HCT116 (cell line): ENCODE measurements at regions not wholly inside any gene's neighbourhood (a gene's known extent, or its start where the extent isn't known, plus 50 kb on each side); places are given as distances from the start of the nearest gene placed in this dataset.

Experiments used
- ATAC-seq: fragments of 200-7000 bp; cut with Tn5 transposase; 2 replicates; pipeline ENCODE4 v1.9.1; 2020; ENCODE audit warnings: mild to moderate bottlenecking, moderate library complexity
- BruUV-seq: library from RNA; stranded (reverse); fragments of 400-500 nt; replicated peaks from 2 replicates; lab custom pipeline; 2021; lab: Mats Ljungman, UMichigan
- CTCF ChIA-PET: fragments of 300-600 bp; sonication (Branson Sonifier 250); formaldehyde crosslinking; loops from one replicate; lab custom pipeline; 2021; ENCODE audit warnings: antibody characterized with exemption; lab: Charles Lee
- POLR2A ChIA-PET: fragments of 300-600, 350-600 bp; sonication (Branson Sonifier 250); formaldehyde crosslinking; loops from one replicate; lab custom pipeline; 2021; ENCODE audit warnings: antibody characterized with exemption; lab: Charles Lee
- RAD21 ChIA-PET, 2 experiments: fragments of 300-600 bp; sonication (Branson Sonifier 250); formaldehyde crosslinking; loops; one replicate each; lab custom pipeline; 2023; ENCODE audit warnings: low total read pairs in 2 of 2; ENCODE audit not compliant: uncharacterized antibody in 2 of 2, unreplicated experiment in 2 of 2, low non-redundant PET in 1 of 2; lab: Charles Lee
- DNase-seq: peaks from one replicate; pipeline ENCODE4 v3.0.0-alpha.2; 2010; ENCODE audit warnings: low read depth, low spot score
- H2AFZ ChIP-seq: fragments of 200-600 bp; shearing (Covaris generic), sonication (generic); 2 replicates; pipeline ENCODE4 v1.6.1; 2017; ENCODE audit warnings: low read depth, mixed run types, mixed read lengths, antibody characterized with exemption, low read length; ENCODE audit not compliant: poor library complexity, severe bottlenecking
- H3K27ac ChIP-seq: 2 replicates; pipeline ENCODE4 v1.5.1; 2012; ENCODE audit warnings: low read depth, low read length
- H3K27me3 ChIP-seq: fragments of 200-600 bp; sonication (generic); 2 replicates; pipeline ENCODE4 v1.6.1; 2016; ENCODE audit warnings: mixed run types, low read length, mixed read lengths; ENCODE audit not compliant: insufficient read depth
- H3K36me3 ChIP-seq, 2 experiments: fragments of 200-500 bp in 1 of 2; fragments of 200-600 bp in 1 of 2; sonication (Bioruptor generic) in 1 of 2; sonication (generic) in 1 of 2; 2 replicates each; pipeline versions ENCODE4 v1.5.1 to v1.6.1; 2014 to 2016; ENCODE audit warnings: low read length in 2 of 2, inconsistent platforms in 1 of 2, mixed read lengths in 1 of 2, mixed run types in 1 of 2; ENCODE audit not compliant: insufficient read depth in 2 of 2, control insufficient read depth in 1 of 2
- H3K4me1 ChIP-seq, 2 experiments: fragments of 200-600 bp in 1 of 2; sonication (generic) in 1 of 2; 2 replicates each; pipeline versions ENCODE4 v1.5.1 to v1.6.1; 2012 to 2017; ENCODE audit warnings: low read length in 2 of 2, inconsistent platforms in 1 of 2, mild to moderate bottlenecking in 1 of 2, mixed read lengths in 1 of 2, mixed run types in 1 of 2, moderate library complexity in 1 of 2; ENCODE audit not compliant: insufficient read depth in 2 of 2, control insufficient read depth in 1 of 2
- H3K4me2 ChIP-seq: fragments of 200-600 bp; sonication (generic); 2 replicates; pipeline ENCODE4 v1.6.1; 2017; ENCODE audit warnings: mixed run types, low read length, mixed read lengths
- H3K4me3 ChIP-seq, 2 experiments: fragments of 200-600 bp in 1 of 2; sonication (generic) in 1 of 2; replicated peaks in 1 of 2; 2 replicates each; pipeline ENCODE4 v1.5.1; 2011 to 2016; ENCODE audit warnings: low read length in 2 of 2, control low read depth in 1 of 2, low read depth in 1 of 2, mild to moderate bottlenecking in 1 of 2, mixed read lengths in 1 of 2, mixed run types in 1 of 2
- H3K79me2 ChIP-seq: fragments of 200-600 bp; sonication (generic); 2 replicates; pipeline ENCODE4 v1.6.1; 2017; ENCODE audit warnings: mild to moderate bottlenecking, mixed run types, low read length, moderate library complexity, mixed read lengths; ENCODE audit not compliant: insufficient read depth
- H3K9ac ChIP-seq: fragments of 200-600 bp; sonication (generic); 2 replicates; pipeline ENCODE4 v1.6.1; 2016; ENCODE audit warnings: low read length, mixed read lengths
- H3K9me2 ChIP-seq: fragments of 200-600 bp; sonication (generic), shearing (Covaris generic); 2 replicates; pipeline ENCODE4 v1.6.1; 2017; ENCODE audit warnings: mixed run types, mild to moderate bottlenecking, moderate library complexity; ENCODE audit not compliant: insufficient read depth
- H3K9me3 ChIP-seq, 2 experiments: fragments of 200-500 bp in 1 of 2; fragments of 200-600 bp in 1 of 2; sonication (Bioruptor generic) in 1 of 2; sonication (generic) in 1 of 2; 2 replicates each; pipeline ENCODE4 v1.6.1; 2014 to 2017; ENCODE audit warnings: low read length in 2 of 2, mixed read lengths in 2 of 2, inconsistent platforms in 1 of 2, low read depth in 1 of 2, mild to moderate bottlenecking in 1 of 2, mixed run types in 1 of 2, moderate library complexity in 1 of 2; ENCODE audit not compliant: control insufficient read depth in 1 of 2, insufficient read depth in 1 of 2
- H4K20me1 ChIP-seq: fragments of 200-600 bp; sonication (generic), shearing (Covaris generic); 2 replicates; pipeline ENCODE4 v1.6.1; 2017; ENCODE audit warnings: mixed run types, mild to moderate bottlenecking, moderate library complexity; ENCODE audit not compliant: insufficient read depth
- CBX3 ChIP-seq: IDR thresholded peaks from 2 replicates; pipeline ENCODE4 v1.6.1; 2012; ENCODE audit warnings: low read depth
- CTCF ChIP-seq, 3 experiments: fragments of 200-600 bp in 1 of 3; sonication (generic) in 1 of 3; IDR thresholded peaks in 2 of 3; conservative IDR thresholded peaks in 1 of 3; 2 replicates each; pipeline ENCODE4 v1.5.1; 2012 to 2017; ENCODE audit warnings: low read depth in 2 of 3, low read length in 2 of 3, antibody characterized with exemption in 1 of 3, borderline replicate concordance in 1 of 3, control low read depth in 1 of 3, mild to moderate bottlenecking in 1 of 3, mixed read lengths in 1 of 3, mixed run types in 1 of 3, moderate library complexity in 1 of 3; ENCODE audit not compliant: insufficient read depth in 1 of 3
- ELF1 ChIP-seq: IDR thresholded peaks from 2 replicates; pipeline ENCODE4 v1.6.1; 2012; ENCODE audit warnings: low read depth, borderline replicate concordance
- FOSL1 ChIP-seq: IDR thresholded peaks from 2 replicates; pipeline ENCODE4 v1.6.1; 2012; ENCODE audit warnings: low read depth
- MAX ChIP-seq: IDR thresholded peaks from 2 replicates; pipeline ENCODE4 v1.6.1; 2012
- POLR2A ChIP-seq: IDR thresholded peaks from 2 replicates; pipeline ENCODE4 v1.7.0; 2011; ENCODE audit warnings: borderline replicate concordance; ENCODE audit not compliant: insufficient read depth, insufficient read length; ENCODE audit errors: extremely low read depth
- POLR2AphosphoS5 ChIP-seq: IDR thresholded peaks from 2 replicates; pipeline ENCODE4 v1.6.1; 2011; ENCODE audit warnings: mild to moderate bottlenecking, low read depth, low read length, moderate library complexity
- ZBTB33 ChIP-seq: IDR thresholded peaks from 2 replicates; pipeline ENCODE4 v1.6.1; 2011; ENCODE audit warnings: mild to moderate bottlenecking, low read length, moderate library complexity; ENCODE audit not compliant: insufficient replicate concordance; ENCODE audit errors: extremely low read depth
- ZFX ChIP-seq: fragments of 450-650 bp; IDR thresholded peaks from 2 replicates; pipeline ENCODE4 v1.6.1; 2017
- ZNF274 ChIP-seq: fragments of 200-500 bp; sonication (Bioruptor generic); IDR thresholded peaks from 2 replicates; pipeline ENCODE4 v1.6.1; 2014; ENCODE audit warnings: mild to moderate bottlenecking, low read depth, low read length, inconsistent platforms
- intact Hi-C: fragments of 100-400 bp; cut with micrococcal nuclease; formaldehyde crosslinking; loops from 2 replicates; pipeline ENCODE4 v1.10.0; 2022

GRCh38 chr11:19525714-19526113 lies 186.9 kb upstream of the NAV2 start:
- ChIA-PET CTCF (no interaction called here), RAD21 (no interaction called here), POLR2A (no interaction called here)
- Histone ChIP-seq H3K9me3 (no peaks in the 10 kb centered on the region), H3K27me3 (peaks cover 33% of the 10 kb centered on the region), H3K4me3 (no peak overlapping the region), H3K36me3 (no peaks in the 10 kb centered on the region), H3K4me1 (no peaks in the 10 kb centered on the region), H3K4me2 (no peak overlapping the region), H2AFZ (no peak overlapping the region), H3K79me2 (no peaks in the 10 kb centered on the region), H3K9me2 (no peaks in the 10 kb centered on the region), H3K9ac (no peak overlapping the region), H3K27ac (no peak overlapping the region), H4K20me1 (no peaks in the 10 kb centered on the region)
- no TSS peak for BruUV-seq
- no peak for DNase-seq
- TF ChIP-seq MAX (no peak), CTCF (IDR thresholded peaks at IDR 0.05 in 2 of 3, conservative IDR thresholded peaks at IDR 0.05 in 1 of 3; ENCODE audit: borderline replicate concordance in 1 of 3, insufficient read depth in 1 of 3, low read depth in 2 of 3, low read length in 2 of 3) (no peak), POLR2A (no peak), CBX3 (no peak), FOSL1 (no peak), ZBTB33 (no peak), ZNF274 (no peak), ELF1 (no peak), POLR2AphosphoS5 (no peak), ZFX (no peak)
- intact Hi-C loops = no loop called here
- ATAC-seq = no peak
